ENCODE measurements at regions not wholly inside any gene's neighbourhood (a gene's known extent, or its start where the extent isn't known, plus 50 kb on each side); places are given as distances from the start of the nearest gene placed in this dataset.

DNA sequence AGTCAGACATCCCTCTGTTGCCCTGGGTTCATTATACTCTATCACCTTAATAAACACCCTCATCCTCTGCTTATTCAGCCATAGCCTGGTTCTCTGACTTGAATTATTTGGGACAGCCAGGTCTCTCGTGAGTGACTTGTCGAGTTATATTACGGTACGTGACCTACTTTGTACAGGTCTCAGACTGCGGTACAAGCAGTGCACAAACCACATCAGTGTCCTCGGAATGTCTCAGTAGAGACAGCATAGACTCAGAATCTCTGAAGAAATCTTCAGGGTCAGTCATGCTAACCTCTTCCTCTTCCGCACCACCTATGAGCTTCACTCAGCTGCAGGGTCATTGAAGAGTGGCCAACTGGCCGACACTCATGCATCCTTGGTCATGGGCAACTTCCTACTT lies 860.8 kb downstream of the BCL11B start:
- Histone ChIP-seq H2AFZ (ENCODE audit: low read length) (no peak overlapping the region), H3K36me3 (replicated peaks in 1 of 2; ENCODE audit: control insufficient read depth in 1 of 2, insufficient read depth in 2 of 2, low read length in 2 of 2) (no peaks in the 10 kb centered on the region), H3K27ac (ENCODE audit: extremely low read length, insufficient read depth, low read length) (no peak overlapping the region), H3K79me2 (ENCODE audit: insufficient read depth, low read length) (no peaks in the 10 kb centered on the region), H4K20me1 (ENCODE audit: insufficient read depth, low read length) (no peaks in the 10 kb centered on the region), H3K4me2 (ENCODE audit: low read depth, low read length) (no peak overlapping the region), H3K27me3 (ENCODE audit: control insufficient read depth in 1 of 2, insufficient read depth in 2 of 2, low read length in 2 of 2) (no peaks in the 10 kb centered on the region), H3K4me1 (ENCODE audit: insufficient read depth, low read length) (no peaks in the 10 kb centered on the region), H3K9ac (ENCODE audit: insufficient read depth, low read depth, low read length) (no peak overlapping the region), H3K9me3 (ENCODE audit: low read length) (peaks cover 88% of the 10 kb centered on the region), H3K4me3 (replicated peaks in 1 of 3; ENCODE audit: insufficient read depth in 1 of 3, low read depth in 2 of 3, low read length in 3 of 3) (no peak overlapping the region)
- no peak for ATAC-seq
- TF ChIP-seq GTF3A (CRISPR knock-in tag; conservative IDR thresholded peaks at IDR 0.05) (no peak), ZFP36L2 (CRISPR knock-in tag; IDR thresholded peaks at IDR 0.05) (no peak), SP2 (CRISPR knock-in tag; IDR thresholded peaks at IDR 0.05) (no peak), ZSCAN25 (CRISPR knock-in tag; IDR thresholded peaks at IDR 0.05) (no peak), SMAD3 (CRISPR knock-in tag; IDR thresholded peaks at IDR 0.05) (no peak), ZSCAN9 (CRISPR knock-in tag; IDR thresholded peaks at IDR 0.05; ENCODE audit: borderline replicate concordance) (no peak)
- no peak for DNase-seq (ENCODE audit: low spot score)
- FAIRE-seq, result no peak
- in situ Hi-C loops (cut with HindIII; ENCODE audit: extremely low pct_ligation_motif_present, low pct_unique_long_range_greater_than_20kb), result no loop called here
- intact Hi-C loops (cut with micrococcal nuclease; ENCODE audit: unreplicated experiment), result no loop called here
- BruUV-seq (replicated peaks), result no TSS peak
- ChIA-PET CTCF (ENCODE audit: low intra/inter-chr PET ratio, low total read pairs) (no interaction called here), POLR2A (no interaction called here)
- 68% methylated on average over 8 of the region's 8 CpGs for WGBS (ENCODE audit: low lambda C conversion rate)

DNA sequence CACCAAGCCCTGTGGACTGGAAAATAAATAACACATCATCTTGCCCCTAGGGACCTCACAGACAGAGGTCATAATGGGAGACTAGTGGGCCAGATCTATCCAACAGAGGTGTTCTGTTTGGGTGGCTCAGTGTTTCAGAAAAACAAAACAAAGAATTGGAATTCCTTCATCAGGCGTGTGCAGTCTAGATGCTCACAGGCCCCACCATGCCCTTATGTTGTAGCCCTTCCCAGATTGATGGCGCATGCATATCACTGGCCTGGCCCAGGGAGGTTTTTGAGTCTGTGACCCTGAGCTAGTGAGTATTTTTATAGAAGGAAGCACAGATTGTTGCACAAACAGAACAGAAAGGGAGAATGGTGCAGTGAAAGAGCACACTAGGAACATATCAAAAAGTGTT lies 859.6 kb downstream of the BCL11B start:
- Histone ChIP-seq H3K9me3 (ENCODE audit: low read length) (peaks cover 89% of the 10 kb centered on the region), H3K4me1 (ENCODE audit: insufficient read depth, low read length) (no peaks in the 10 kb centered on the region), H3K79me2 (ENCODE audit: insufficient read depth, low read length) (no peaks in the 10 kb centered on the region), H3K27me3 (ENCODE audit: control insufficient read depth in 1 of 2, insufficient read depth in 2 of 2, low read length in 2 of 2) (no peaks in the 10 kb centered on the region), H2AFZ (ENCODE audit: low read length) (no peak overlapping the region), H3K4me2 (ENCODE audit: low read depth, low read length) (no peak overlapping the region), H3K27ac (ENCODE audit: extremely low read length, insufficient read depth, low read length) (no peak overlapping the region), H3K4me3 (replicated peaks in 1 of 3; ENCODE audit: insufficient read depth in 1 of 3, low read depth in 2 of 3, low read length in 3 of 3) (no peak overlapping the region), H3K9ac (ENCODE audit: insufficient read depth, low read depth, low read length) (no peak overlapping the region), H3K36me3 (replicated peaks in 1 of 2; ENCODE audit: control insufficient read depth in 1 of 2, insufficient read depth in 2 of 2, low read length in 2 of 2) (no peaks in the 10 kb centered on the region), H4K20me1 (ENCODE audit: insufficient read depth, low read length) (no peaks in the 10 kb centered on the region)
- no peak for ATAC-seq
- ChIA-PET POLR2A (no interaction called here), CTCF (ENCODE audit: low intra/inter-chr PET ratio, low total read pairs) (no interaction called here)
- intact Hi-C loops (cut with micrococcal nuclease; ENCODE audit: unreplicated experiment), result no loop called here
- BruUV-seq (replicated peaks), result no TSS peak
- TF ChIP-seq SRY (CRISPR knock-in tag; IDR thresholded peaks at IDR 0.05) (no peak), ARID2 (CRISPR knock-in tag; IDR thresholded peaks at IDR 0.05; ENCODE audit: borderline replicate concordance) (no peak), ELF1 (CRISPR knock-in tag; IDR thresholded peaks at IDR 0.05) (no peak), KMT2B (CRISPR knock-in tag; IDR thresholded peaks at IDR 0.05) (no peak), HDAC6 (IDR thresholded peaks at IDR 0.05; ENCODE audit: low read depth, low read length) (no peak)
- TF ChIP-seq, protein P1, sequence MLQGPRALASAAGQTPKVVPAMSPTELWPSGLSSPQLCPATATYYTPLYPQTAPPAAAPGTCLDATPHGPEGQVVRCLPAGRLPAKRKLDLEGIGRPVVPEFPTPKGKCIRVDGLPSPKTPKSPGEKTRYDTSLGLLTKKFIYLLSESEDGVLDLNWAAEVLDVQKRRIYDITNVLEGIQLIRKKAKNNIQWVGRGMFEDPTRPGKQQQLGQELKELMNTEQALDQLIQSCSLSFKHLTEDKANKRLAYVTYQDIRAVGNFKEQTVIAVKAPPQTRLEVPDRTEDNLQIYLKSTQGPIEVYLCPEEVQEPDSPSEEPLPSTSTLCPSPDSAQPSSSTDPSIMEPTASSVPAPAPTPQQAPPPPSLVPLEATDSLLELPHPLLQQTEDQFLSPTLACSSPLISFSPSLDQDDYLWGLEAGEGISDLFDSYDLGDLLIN (CRISPR knock-in tag; IDR thresholded peaks at IDR 0.05; ENCODE audit: borderline replicate concordance), result no peak
- TF ChIP-seq, protein P2, sequence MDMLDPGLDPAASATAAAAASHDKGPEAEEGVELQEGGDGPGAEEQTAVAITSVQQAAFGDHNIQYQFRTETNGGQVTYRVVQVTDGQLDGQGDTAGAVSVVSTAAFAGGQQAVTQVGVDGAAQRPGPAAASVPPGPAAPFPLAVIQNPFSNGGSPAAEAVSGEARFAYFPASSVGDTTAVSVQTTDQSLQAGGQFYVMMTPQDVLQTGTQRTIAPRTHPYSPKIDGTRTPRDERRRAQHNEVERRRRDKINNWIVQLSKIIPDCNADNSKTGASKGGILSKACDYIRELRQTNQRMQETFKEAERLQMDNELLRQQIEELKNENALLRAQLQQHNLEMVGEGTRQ (IDR thresholded peaks at IDR 0.05; ENCODE audit: low read depth, low read length), result no peak
- TF ChIP-seq, protein P2 (CRISPR knock-in tag; IDR thresholded peaks at IDR 0.05; ENCODE audit: borderline replicate concordance), result no peak
- TF ChIP-seq, protein P3, sequence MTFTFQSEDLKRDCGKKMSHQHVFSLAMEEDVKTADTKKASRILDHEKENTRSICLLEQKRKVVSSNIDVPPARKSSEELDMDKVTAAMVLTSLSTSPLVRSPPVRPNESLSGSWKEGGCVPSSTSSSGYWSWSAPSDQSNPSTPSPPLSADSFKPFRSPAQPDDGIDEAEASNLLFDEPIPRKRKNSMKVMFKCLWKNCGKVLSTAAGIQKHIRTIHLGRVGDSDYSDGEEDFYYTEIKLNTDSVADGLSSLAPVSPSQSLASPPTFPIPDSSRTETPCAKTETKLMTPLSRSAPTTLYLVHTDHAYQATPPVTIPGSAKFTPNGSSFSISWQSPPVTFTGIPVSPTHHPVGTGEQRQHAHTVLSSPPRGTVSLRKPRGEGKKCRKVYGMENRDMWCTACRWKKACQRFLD (CRISPR knock-in tag; IDR thresholded peaks at IDR 0.05; ENCODE audit: borderline replicate concordance), result no peak
- no peak for DNase-seq (ENCODE audit: low spot score)
- no peak for FAIRE-seq
- 44% methylated on average over 2 of the region's 2 CpGs for WGBS (ENCODE audit: low lambda C conversion rate)
- in situ Hi-C loops (cut with HindIII; ENCODE audit: extremely low pct_ligation_motif_present, low pct_unique_long_range_greater_than_20kb), result no loop called here

All from HepG2 (cell line).